Parathyroid adenoma (tissue), 2 donors: ENCODE measurements at regions not wholly inside any gene's neighbourhood (a gene's known extent, or its start where the extent isn't known, plus 50 kb on each side); places are given as distances from the start of the nearest gene placed in this dataset.

Experiments used
- H2AFZ ChIP-seq: fragments of 300-600 bp; sonication (generic); one replicate; pipeline ENCODE4 v1.7.0; 2017; ENCODE audit warnings: antibody characterized with exemption, mild to moderate bottlenecking
- H3K27ac ChIP-seq: fragments of 300-600 bp; sonication (generic); one replicate; pipeline ENCODE4 v1.7.0; 2017
- H3K27me3 ChIP-seq: fragments of 300-600 bp; sonication (generic); one replicate; pipeline ENCODE4 v1.7.0; 2017; ENCODE audit warnings: low read length; ENCODE audit not compliant: control insufficient read depth, insufficient read depth
- H3K36me3 ChIP-seq: fragments of 300-600 bp; sonication (generic); one replicate; pipeline ENCODE4 v1.7.0; 2017; ENCODE audit warnings: low read length; ENCODE audit not compliant: control insufficient read depth, insufficient read depth
- H3K4me1 ChIP-seq: fragments of 300-600 bp; sonication (generic); one replicate; pipeline ENCODE4 v1.7.0; 2017; ENCODE audit warnings: control low read depth
- H3K4me2 ChIP-seq: fragments of 300-600 bp; sonication (generic); one replicate; pipeline ENCODE4 v1.7.0; 2017; ENCODE audit warnings: low read length
- H3K4me3 ChIP-seq: fragments of 300-600 bp; sonication (generic); one replicate; pipeline ENCODE4 v1.7.0; 2017; ENCODE audit warnings: low read depth, low read length
- H3K79me2 ChIP-seq: fragments of 300-600 bp; sonication (generic); one replicate; pipeline ENCODE4 v1.7.0; 2017; ENCODE audit warnings: control low read depth
- H3K9ac ChIP-seq: fragments of 300-600 bp; sonication (generic); one replicate; pipeline ENCODE4 v1.7.0; 2017; ENCODE audit warnings: mild to moderate bottlenecking
- H3K9me3 ChIP-seq: fragments of 300-600 bp; sonication (generic); one replicate; pipeline ENCODE4 v1.7.0; 2017; ENCODE audit warnings: low read length; ENCODE audit not compliant: control insufficient read depth
- TF ChIP-seq, protein P1 (sequence below): fragments of 300-600 bp; sonication (generic); IDR thresholded peaks from one replicate; pipeline ENCODE4 v1.7.0; 2017; ENCODE audit warnings: antibody characterized with exemption, mild to moderate bottlenecking
- donor health status: primary hyperparathyroidism.

GRCh38 chr14:71536015-71536740, 396.1 kb upstream of the RGS6 start:
- H3K4me3 ChIP-seq, result no peak overlapping the region
- no peaks in the 10 kb centered on the region for H3K9me3 ChIP-seq
- H3K27me3 ChIP-seq, result no peaks in the 10 kb centered on the region
- H2AFZ ChIP-seq, result no peak overlapping the region
- TF ChIP-seq, protein P1, sequence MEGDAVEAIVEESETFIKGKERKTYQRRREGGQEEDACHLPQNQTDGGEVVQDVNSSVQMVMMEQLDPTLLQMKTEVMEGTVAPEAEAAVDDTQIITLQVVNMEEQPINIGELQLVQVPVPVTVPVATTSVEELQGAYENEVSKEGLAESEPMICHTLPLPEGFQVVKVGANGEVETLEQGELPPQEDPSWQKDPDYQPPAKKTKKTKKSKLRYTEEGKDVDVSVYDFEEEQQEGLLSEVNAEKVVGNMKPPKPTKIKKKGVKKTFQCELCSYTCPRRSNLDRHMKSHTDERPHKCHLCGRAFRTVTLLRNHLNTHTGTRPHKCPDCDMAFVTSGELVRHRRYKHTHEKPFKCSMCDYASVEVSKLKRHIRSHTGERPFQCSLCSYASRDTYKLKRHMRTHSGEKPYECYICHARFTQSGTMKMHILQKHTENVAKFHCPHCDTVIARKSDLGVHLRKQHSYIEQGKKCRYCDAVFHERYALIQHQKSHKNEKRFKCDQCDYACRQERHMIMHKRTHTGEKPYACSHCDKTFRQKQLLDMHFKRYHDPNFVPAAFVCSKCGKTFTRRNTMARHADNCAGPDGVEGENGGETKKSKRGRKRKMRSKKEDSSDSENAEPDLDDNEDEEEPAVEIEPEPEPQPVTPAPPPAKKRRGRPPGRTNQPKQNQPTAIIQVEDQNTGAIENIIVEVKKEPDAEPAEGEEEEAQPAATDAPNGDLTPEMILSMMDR, result no peak
- no peak overlapping the region for H3K27ac ChIP-seq
- peaks cover 8% of the 10 kb centered on the region for H3K4me1 ChIP-seq
- no peaks in the 10 kb centered on the region for H3K79me2 ChIP-seq
- H3K9ac ChIP-seq, result no peak overlapping the region
- no peaks in the 10 kb centered on the region for H3K36me3 ChIP-seq
- no peak overlapping the region for H3K4me2 ChIP-seq

DNA sequence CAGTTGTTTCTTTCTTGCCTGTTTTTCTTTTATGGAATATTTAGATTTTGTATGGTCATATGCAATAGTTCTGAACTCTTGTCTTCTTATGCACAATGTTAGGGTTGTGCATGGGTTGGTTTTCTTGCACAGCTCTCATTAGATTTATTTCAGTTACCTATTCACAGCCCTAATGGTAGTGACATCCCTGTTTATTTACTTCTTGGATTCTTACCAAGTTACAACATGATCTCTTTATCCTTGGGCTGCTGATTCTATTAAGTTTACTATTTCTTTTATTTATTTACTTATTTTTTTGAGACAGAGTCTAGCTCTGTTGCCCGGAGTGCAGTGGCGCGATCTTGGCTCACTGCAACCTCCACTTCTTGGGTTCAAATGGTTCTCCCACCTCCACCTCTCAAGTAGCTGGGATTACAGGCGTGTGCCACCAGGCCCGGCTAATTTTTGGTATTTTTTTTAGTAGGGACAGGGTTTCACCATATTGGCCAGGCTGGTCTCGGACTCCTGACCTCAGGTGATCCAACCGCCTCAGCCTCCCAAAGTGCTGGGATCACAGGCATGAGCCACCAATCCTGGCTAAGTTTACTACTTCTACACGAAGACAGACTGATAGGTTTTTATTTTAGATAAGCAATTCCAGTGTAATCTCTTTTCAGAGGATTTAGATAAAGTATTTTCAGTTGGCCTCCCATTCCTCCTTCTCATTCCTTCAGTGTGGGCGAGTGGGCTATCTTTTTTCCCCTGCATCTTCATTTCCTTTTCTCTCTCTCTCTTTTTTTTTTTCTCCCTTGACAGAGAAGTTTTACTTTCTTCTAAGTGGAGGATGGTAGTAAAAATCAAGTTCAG, 395.1 kb upstream of the RGS6 start:
- no peak overlapping the region for H3K27ac ChIP-seq
- TF ChIP-seq, protein P1, result no peak
- H3K4me2 ChIP-seq, result no peak overlapping the region
- H3K9me3 ChIP-seq, result no peaks in the 10 kb centered on the region
- no peak overlapping the region for H3K9ac ChIP-seq
- H3K27me3 ChIP-seq, result no peaks in the 10 kb centered on the region
- no peaks in the 10 kb centered on the region for H3K79me2 ChIP-seq
- H3K36me3 ChIP-seq, result no peaks in the 10 kb centered on the region
- no peak overlapping the region for H3K4me3 ChIP-seq
- peaks cover 8% of the 10 kb centered on the region for H3K4me1 ChIP-seq
- H2AFZ ChIP-seq, result no peak overlapping the region

DNA sequence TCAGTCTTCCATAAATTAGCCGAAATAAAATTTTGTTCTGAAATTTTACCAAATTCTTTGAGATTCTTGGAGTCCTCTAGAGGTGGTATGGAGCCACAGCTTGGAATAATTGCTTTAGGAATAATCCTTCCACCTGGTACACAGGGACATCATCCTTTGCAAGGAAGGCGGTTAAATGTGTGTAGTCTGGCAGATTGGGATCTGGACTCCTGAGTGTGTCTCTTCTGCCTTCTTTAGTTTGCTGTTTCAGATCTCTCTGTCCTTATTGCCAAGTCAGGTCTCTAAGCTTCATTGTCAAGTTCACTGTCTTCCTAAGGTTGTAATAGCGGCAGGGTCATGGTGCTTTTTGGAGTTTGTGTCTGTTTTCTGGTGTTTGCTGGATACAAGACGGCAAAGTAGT, 393.9 kb upstream of the RGS6 start:
- H3K27ac ChIP-seq, result no peak overlapping the region
- H3K4me1 ChIP-seq, result peaks cover 8% of the 10 kb centered on the region
- no peak overlapping the region for H3K4me2 ChIP-seq
- H3K9me3 ChIP-seq, result no peaks in the 10 kb centered on the region
- H3K27me3 ChIP-seq, result no peaks in the 10 kb centered on the region
- H3K4me3 ChIP-seq, result no peak overlapping the region
- H2AFZ ChIP-seq, result no peak overlapping the region
- H3K79me2 ChIP-seq, result no peaks in the 10 kb centered on the region
- TF ChIP-seq, protein P1, result no peak
- H3K36me3 ChIP-seq, result no peaks in the 10 kb centered on the region
- H3K9ac ChIP-seq, result no peak overlapping the region

- peaks cover 8% of the 10 kb centered on the region for H3K4me1 ChIP-seq
- TF ChIP-seq, protein P1, result no peak
- no peak overlapping the region for H3K4me2 ChIP-seq
- H3K27ac ChIP-seq, result no peak overlapping the region
- H3K4me3 ChIP-seq, result no peak overlapping the region
- H2AFZ ChIP-seq, result no peak overlapping the region
- no peaks in the 10 kb centered on the region for H3K79me2 ChIP-seq
- H3K9me3 ChIP-seq, result no peaks in the 10 kb centered on the region
- H3K9ac ChIP-seq, result no peak overlapping the region
- H3K27me3 ChIP-seq, result no peaks in the 10 kb centered on the region
- no peaks in the 10 kb centered on the region for H3K36me3 ChIP-seq
Observed at GRCh38 chr14:71538938-71539649, 393.1 kb upstream of the RGS6 start.
